ENCODE measurements at regions not wholly inside any gene's neighbourhood (a gene's known extent, or its start where the extent isn't known, plus 50 kb on each side); places are given as distances from the start of the nearest gene placed in this dataset.

- TF ChIP-seq CTCF (IDR thresholded peaks at IDR 0.05) (peak; percentile 45 to 64 (median 62)), POLR2A (IDR thresholded peaks at IDR 0.05) (no peak)
Measured at GRCh38 chr7:118104812-118105441, 79.0 kb upstream of the LSM8 start.
